UCSD-AML1 (cell line): ENCODE measurements at regions not wholly inside any gene's neighbourhood (a gene's known extent, or its start where the extent isn't known, plus 50 kb on each side); places are given as distances from the start of the nearest gene placed in this dataset.
A peak's percentile ranks its signal among the peaks of the same experiment; 100 is the strongest.

Experiments used
- DNase-seq: peaks from one replicate; lab custom pipeline; 2025; ENCODE audit not compliant: unreplicated experiment; lab: John Stamatoyannopoulos, UW

GRCh38 chr16:74183601-74184360 is 112.8 kb upstream of the PSMD7 start:
- DNase-seq: no peak

GRCh38 chr16:74169687-74170376 is 126.8 kb upstream of the PSMD7 start:
- no peak for DNase-seq

- no peak for DNase-seq
Observed at GRCh38 chr16:74169066-74169465, 127.5 kb upstream of the PSMD7 start.

- no peak for DNase-seq
Observed at GRCh38 chr16:74168445-74168844, 128.2 kb upstream of the PSMD7 start.

GRCh38 chr16:74166456-74166855 is 130.2 kb upstream of the PSMD7 start:
- DNase-seq: no peak

- DNase-seq: no peak
Observed at GRCh38 chr16:74165566-74166080, 131.0 kb upstream of the PSMD7 start.

- no peak for DNase-seq
Observed at GRCh38 chr16:74160759-74161158, 135.9 kb upstream of the PSMD7 start.

GRCh38 chr16:74153773-74154172 is 142.8 kb upstream of the PSMD7 start:
- DNase-seq: no peak

GRCh38 chr16:74146643-74147042 is 150.0 kb upstream of the PSMD7 start:
- DNase-seq: no peak

- no peak for DNase-seq
Observed at GRCh38 chr16:74143171-74143570, 153.4 kb upstream of the PSMD7 start.

GRCh38 chr16:74141015-74141414 is 155.6 kb upstream of the PSMD7 start:
- DNase-seq: no peak

- DNase-seq: no peak
Observed at GRCh38 chr16:74140557-74140956, 156.1 kb upstream of the PSMD7 start.

GRCh38 chr16:74123826-74124225 is 172.8 kb upstream of the PSMD7 start:
- DNase-seq: no peak

GRCh38 chr16:74123195-74123594 is 173.4 kb upstream of the PSMD7 start:
- no peak for DNase-seq

- DNase-seq: no peak
Observed at GRCh38 chr16:74117798-74118197, 178.8 kb upstream of the PSMD7 start.

- no peak for DNase-seq
Observed at GRCh38 chr16:74113545-74113944, 183.1 kb upstream of the PSMD7 start.

GRCh38 chr16:74111456-74111982 is 185.1 kb upstream of the PSMD7 start:
- no peak for DNase-seq

- peak; percentile 19 for DNase-seq
Observed at GRCh38 chr16:74107795-74108610, 188.6 kb upstream of the PSMD7 start.

GRCh38 chr16:74104022-74104421 is 192.6 kb upstream of the PSMD7 start:
- DNase-seq: no peak

- no peak for DNase-seq
Observed at GRCh38 chr16:74101379-74102137, 195.1 kb upstream of the PSMD7 start.
